ENCODE measurements at regions not wholly inside any gene's neighbourhood (a gene's known extent, or its start where the extent isn't known, plus 50 kb on each side); places are given as distances from the start of the nearest gene placed in this dataset.
"Not testable (repeated sequence)": the region's sequence is repeated elsewhere in the genome, so short reads cannot be mapped to it uniquely, and the experiment has no call there.

- no peak for DNase-seq (ENCODE audit: low spot score)
These were observed 121.5 kb downstream of the CCDC34 start for GRCh38 chr11:27241311-27242122.

GRCh38 chr11:27239305-27239942, 123.6 kb downstream of the CCDC34 start:
- no peak for DNase-seq (ENCODE audit: low spot score)

GRCh38 chr11:27238811-27239210, 124.2 kb downstream of the CCDC34 start:
- DNase-seq (ENCODE audit: low spot score): no peak

- no peak for DNase-seq (ENCODE audit: low spot score)
These were observed 125.4 kb downstream of the CCDC34 start for GRCh38 chr11:27237643-27238042.

- no peak for DNase-seq (ENCODE audit: low spot score)
These were observed 128.1 kb downstream of the CCDC34 start for GRCh38 chr11:27234961-27235360.

- peak; percentile 79 for DNase-seq (ENCODE audit: low spot score)
These were observed 128.9 kb downstream of the CCDC34 start for GRCh38 chr11:27234043-27234668.

GRCh38 chr11:27233654-27234042, 129.4 kb downstream of the CCDC34 start:
- peak; percentile 1 for DNase-seq (ENCODE audit: low spot score)

- DNase-seq (ENCODE audit: low spot score): no peak
These were observed 131.5 kb downstream of the CCDC34 start for GRCh38 chr11:27231530-27231929.

- DNase-seq (ENCODE audit: low spot score): no peak
These were observed 132.8 kb downstream of the CCDC34 start for GRCh38 chr11:27230192-27230572.

GRCh38 chr11:27229511-27230191, 133.4 kb downstream of the CCDC34 start:
- DNase-seq (ENCODE audit: low spot score): no peak

- DNase-seq (ENCODE audit: low spot score): no peak
These were observed 134.1 kb downstream of the CCDC34 start for GRCh38 chr11:27228906-27229290.

- DNase-seq (ENCODE audit: low spot score): no peak
These were observed 134.6 kb downstream of the CCDC34 start for GRCh38 chr11:27228232-27228905.

GRCh38 chr11:27227736-27228135, 135.3 kb downstream of the CCDC34 start:
- no peak for DNase-seq (ENCODE audit: low spot score)

GRCh38 chr11:27219487-27220039, 143.5 kb downstream of the CCDC34 start:
- not testable (repeated sequence) for DNase-seq (ENCODE audit: low spot score)

GRCh38 chr11:27218421-27219038, 144.5 kb downstream of the CCDC34 start:
- DNase-seq (ENCODE audit: low spot score): no peak

GRCh38 chr11:27217948-27218420, 145.0 kb downstream of the CCDC34 start:
- no peak for DNase-seq (ENCODE audit: low spot score)

GRCh38 chr11:27217496-27217895, 145.5 kb downstream of the CCDC34 start:
- DNase-seq (ENCODE audit: low spot score): no peak

GRCh38 chr11:27216270-27217149, 146.5 kb downstream of the CCDC34 start:
- DNase-seq (ENCODE audit: low spot score): no peak

- DNase-seq (ENCODE audit: low spot score): no peak
These were observed 147.3 kb downstream of the CCDC34 start for GRCh38 chr11:27215471-27216269.

Measured in NAMALWA (cell line).